ENCODE measurements at regions not wholly inside any gene's neighbourhood (a gene's known extent, or its start where the extent isn't known, plus 50 kb on each side); places are given as distances from the start of the nearest gene placed in this dataset.

DNA sequence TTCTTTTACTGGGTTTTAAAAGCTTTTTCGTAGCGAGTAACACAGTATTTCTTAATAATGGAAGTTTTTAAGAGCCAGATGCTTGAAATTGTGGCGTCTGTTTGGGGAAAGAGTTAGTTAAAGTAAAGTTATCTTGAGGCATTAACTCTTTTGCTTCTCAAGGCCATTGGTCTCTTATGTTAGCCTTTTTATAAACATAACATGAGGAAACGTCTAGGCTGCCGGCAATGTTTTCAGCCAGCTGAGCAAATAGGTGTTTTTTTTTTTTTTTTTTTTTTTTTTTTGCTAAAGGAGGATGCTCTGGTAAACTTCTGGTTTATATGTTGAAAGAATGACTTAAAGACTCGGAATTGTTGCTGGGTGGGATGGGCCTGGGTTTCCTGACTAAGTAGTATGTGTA lies 51.1 kb upstream of the RBMX start:
- Histone ChIP-seq H2BK120ac (ENCODE audit: insufficient read depth, low read length, poor library complexity) (no peak overlapping the region), H4K91ac (ENCODE audit: low read depth, low read length) (no peak overlapping the region), H4K8ac (ENCODE audit: low read depth, low read length) (no peak overlapping the region), H3K36me3 (ENCODE audit: control insufficient read depth in 1 of 2, insufficient read depth in 2 of 2, low read length in 2 of 2) (no peaks in the 10 kb centered on the region), H2BK5ac (ENCODE audit: low read depth, low read length, poor library complexity) (no peak overlapping the region), H2AK5ac (ENCODE audit: low read length) (no peak overlapping the region), H3K18ac (ENCODE audit: low read length) (no peak overlapping the region), H3K79me2 (ENCODE audit: control insufficient read depth, insufficient read depth, low read length, poor library complexity) (no peaks in the 10 kb centered on the region), H3K9ac (ENCODE audit: low read length) (no peak overlapping the region), H2BK12ac (ENCODE audit: low read length) (no peak overlapping the region), H3K79me1 (ENCODE audit: low read length) (no peaks in the 10 kb centered on the region), H3K27ac (ENCODE audit: low read depth, low read length) (no peak overlapping the region), H3K14ac (ENCODE audit: low read length) (no peak overlapping the region), H3K23ac (ENCODE audit: low read length) (no peak overlapping the region), H3K9me3 (ENCODE audit: insufficient read depth, low read depth, low read length) (no peaks in the 10 kb centered on the region), H3K4me3 (ENCODE audit: low read depth, low read length) (no peak overlapping the region), H4K12ac (ENCODE audit: low read depth, low read length) (no peak overlapping the region), H2AFZ (ENCODE audit: insufficient read depth, low read length, poor library complexity) (no peak overlapping the region), H3K4ac (ENCODE audit: low read depth, low read length) (no peak overlapping the region), H3K27me3 (ENCODE audit: insufficient read depth, low read length) (no peaks in the 10 kb centered on the region), H3K4me2 (ENCODE audit: low read length) (no peak overlapping the region), H3K4me1 (ENCODE audit: control insufficient read depth in 1 of 2, insufficient read depth in 2 of 2, low read length in 2 of 2) (no peaks in the 10 kb centered on the region)
- WGBS (ENCODE audit: extremely low coverage, insufficient coverage, insufficient read length): no CpG with 5 or more reads among the region's 6 CpGs
- no peak for DNase-seq

Measured in trophoblast cell (in vitro differentiated cells and primary cell).